GM19372 (cell line): ENCODE measurements at regions not wholly inside any gene's neighbourhood (a gene's known extent, or its start where the extent isn't known, plus 50 kb on each side); places are given as distances from the start of the nearest gene placed in this dataset.
A peak's percentile ranks its signal among the peaks of the same experiment; 100 is the strongest.
"Not testable (repeated sequence)": the region's sequence is repeated elsewhere in the genome, so short reads cannot be mapped to it uniquely, and the experiment has no call there.

Source experiments
- ATAC-seq: cut with Tn5 transposase; IDR thresholded peaks from one replicate; pipeline ENCODE4 v1.9.1; 2021; ENCODE audit warnings: mild to moderate bottlenecking, low read depth, moderate library complexity; ENCODE audit not compliant: unreplicated experiment

GRCh38 chr3:18237251-18238005 is 187.7 kb downstream of the SATB1 start:
- ATAC-seq = no peak

DNA sequence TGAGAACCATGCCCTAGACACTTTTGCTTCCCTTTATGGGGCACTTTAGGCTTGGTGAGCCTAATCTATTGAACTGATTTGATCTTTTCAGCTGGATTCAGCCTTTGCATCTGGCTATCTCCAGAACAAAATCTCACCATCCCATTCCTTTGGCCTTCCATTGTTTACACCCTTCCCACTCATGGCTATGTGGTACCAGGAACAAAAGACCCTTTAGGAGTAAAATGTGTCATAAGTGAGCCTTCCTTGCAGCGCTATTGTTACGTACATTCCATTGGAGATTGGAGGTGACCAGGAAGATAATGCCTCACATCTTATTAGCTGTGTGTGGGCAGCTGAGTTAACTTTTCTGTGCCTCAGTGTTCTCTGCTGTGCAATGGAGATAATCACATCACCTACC is 188.4 kb downstream of the SATB1 start:
- ATAC-seq = no peak

- no peak for ATAC-seq
These were observed 190.3 kb downstream of the SATB1 start for GRCh38 chr3:18234717-18235335.

- ATAC-seq = no peak
These were observed 191.0 kb downstream of the SATB1 start for GRCh38 chr3:18233987-18234716.

DNA sequence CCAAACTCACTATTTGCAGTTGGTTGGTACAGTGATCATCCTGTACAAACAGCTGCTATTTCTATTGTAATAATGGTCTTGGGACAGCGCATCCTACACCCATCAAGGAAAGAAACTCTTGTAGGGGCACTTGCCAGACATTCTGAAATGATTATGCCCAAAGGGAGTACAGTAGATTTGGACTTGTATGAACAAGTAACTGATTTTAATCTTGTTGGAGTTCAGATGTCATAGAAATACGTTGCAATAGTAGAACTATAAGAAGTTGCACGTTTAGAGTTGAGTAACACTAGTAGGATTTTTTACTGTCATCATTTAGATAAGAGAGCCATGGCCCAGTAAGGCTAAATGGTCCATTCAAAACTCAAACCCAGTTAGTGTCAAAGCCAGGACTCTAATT is 192.8 kb downstream of the SATB1 start:
- no peak for ATAC-seq

- ATAC-seq = no peak
These were observed 197.1 kb downstream of the SATB1 start for GRCh38 chr3:18228060-18228459.

DNA sequence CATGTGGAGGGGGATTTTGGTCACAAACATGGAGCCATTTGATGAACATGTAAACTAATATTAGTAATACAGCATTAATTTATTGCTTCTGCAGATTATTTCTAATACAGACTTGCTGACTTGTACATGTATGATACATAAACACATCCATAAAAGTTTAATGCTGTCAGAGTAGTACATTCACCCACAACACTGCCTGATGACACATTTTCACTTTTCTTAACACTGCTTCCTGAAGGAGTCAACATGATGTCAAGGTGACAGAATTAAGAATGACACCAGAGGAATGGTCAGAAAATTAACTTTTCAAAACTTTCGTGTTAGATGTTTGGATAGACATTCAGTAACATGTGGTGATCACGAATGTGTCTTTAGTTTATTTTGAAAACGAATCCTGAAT is 199.4 kb downstream of the SATB1 start:
- no peak for ATAC-seq

DNA sequence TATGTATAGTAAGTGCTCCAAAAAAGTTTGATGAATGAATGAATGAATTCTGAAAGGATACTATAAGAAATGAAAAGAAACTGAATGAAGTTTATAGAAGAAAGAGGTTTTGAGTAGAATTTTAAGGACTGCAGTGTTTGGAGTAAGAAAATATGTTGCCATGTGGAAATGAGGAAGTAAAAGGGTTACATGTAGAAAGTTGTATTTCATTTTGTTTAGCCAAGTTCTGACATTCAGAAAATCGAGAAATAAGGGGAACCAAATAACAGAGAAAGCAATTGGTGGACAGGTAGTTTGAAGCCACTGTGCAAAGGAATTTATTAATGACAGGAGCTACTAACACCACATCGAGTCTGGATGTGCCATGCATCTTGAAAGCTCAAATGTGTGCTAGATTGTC is 200.7 kb downstream of the SATB1 start:
- ATAC-seq = no peak

- ATAC-seq = peak; percentile 33
These were observed 201.2 kb downstream of the SATB1 start for GRCh38 chr3:18223974-18224373.

GRCh38 chr3:18223571-18223970 is 201.6 kb downstream of the SATB1 start:
- peak; percentile 98 for ATAC-seq

- no peak for ATAC-seq
These were observed 202.5 kb downstream of the SATB1 start for GRCh38 chr3:18222686-18223085.

GRCh38 chr3:18217507-18218174 is 207.5 kb downstream of the SATB1 start:
- ATAC-seq = no peak

- no peak for ATAC-seq
These were observed 208.1 kb downstream of the SATB1 start for GRCh38 chr3:18216996-18217395.

DNA sequence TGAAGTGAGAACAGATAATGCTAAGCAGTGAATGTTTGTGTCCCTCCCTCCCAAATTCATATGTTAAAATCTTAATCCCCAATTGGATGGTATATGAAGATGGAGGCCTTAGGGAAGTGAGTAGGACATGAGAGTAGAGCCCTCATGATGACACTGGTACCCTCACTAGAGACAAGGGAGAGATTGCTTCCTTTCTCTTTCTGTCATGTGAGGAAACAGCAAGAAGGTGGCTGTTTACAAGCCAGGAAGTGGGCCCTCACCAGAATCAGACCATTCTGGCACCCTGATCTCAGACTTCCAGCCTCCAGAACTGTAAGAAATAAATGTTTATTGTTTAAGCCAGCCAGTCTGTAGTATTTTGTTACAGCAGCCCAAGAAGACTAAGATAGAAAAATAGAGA is 209.5 kb downstream of the SATB1 start:
- no peak for ATAC-seq

- ATAC-seq = no peak
These were observed 214.0 kb downstream of the SATB1 start for GRCh38 chr3:18211116-18211515.

- ATAC-seq = no peak
These were observed 216.3 kb downstream of the SATB1 start for GRCh38 chr3:18208856-18209255.

- no peak for ATAC-seq
These were observed 217.0 kb downstream of the SATB1 start for GRCh38 chr3:18208091-18208490.

DNA sequence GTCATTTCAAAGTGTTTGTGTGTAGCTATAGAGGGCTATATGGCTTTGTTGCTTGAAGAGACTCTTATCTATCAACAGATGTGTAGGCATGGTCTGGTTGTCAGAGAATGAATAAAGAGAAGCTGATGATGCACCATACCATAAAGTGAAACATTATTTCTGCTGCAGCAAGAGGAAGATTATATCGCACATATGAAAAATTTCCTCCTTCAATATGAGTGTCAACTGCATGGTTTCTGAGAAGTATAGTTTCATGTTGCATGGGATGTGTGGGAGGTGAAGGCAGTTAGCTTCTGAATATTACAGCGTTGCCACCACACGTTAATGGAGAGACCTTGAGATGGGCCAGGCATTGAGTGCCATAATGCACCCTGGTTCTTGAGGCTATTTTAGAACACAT is 217.9 kb downstream of the SATB1 start:
- no peak for ATAC-seq

GRCh38 chr3:18205701-18206100 is 219.4 kb downstream of the SATB1 start:
- not testable (repeated sequence) for ATAC-seq

DNA sequence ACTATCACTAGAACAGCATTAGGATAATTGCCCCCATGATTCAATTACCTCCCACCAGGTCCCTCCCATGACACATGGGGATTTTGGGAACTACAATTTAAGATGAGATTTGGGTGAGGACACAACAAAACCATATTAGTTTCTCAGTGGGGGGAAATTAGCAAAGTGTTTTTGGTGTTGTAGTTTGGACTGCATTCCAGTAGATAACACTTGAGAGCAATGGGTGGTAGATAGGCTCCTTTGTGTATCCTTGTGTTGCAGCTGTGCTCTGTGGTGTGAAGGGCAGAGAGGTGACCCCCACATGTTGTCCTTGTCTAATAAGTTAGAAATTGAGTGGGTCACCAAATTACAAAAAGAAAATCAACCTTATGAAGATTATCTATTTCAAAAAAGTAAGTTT is 223.8 kb downstream of the SATB1 start:
- no peak for ATAC-seq

DNA sequence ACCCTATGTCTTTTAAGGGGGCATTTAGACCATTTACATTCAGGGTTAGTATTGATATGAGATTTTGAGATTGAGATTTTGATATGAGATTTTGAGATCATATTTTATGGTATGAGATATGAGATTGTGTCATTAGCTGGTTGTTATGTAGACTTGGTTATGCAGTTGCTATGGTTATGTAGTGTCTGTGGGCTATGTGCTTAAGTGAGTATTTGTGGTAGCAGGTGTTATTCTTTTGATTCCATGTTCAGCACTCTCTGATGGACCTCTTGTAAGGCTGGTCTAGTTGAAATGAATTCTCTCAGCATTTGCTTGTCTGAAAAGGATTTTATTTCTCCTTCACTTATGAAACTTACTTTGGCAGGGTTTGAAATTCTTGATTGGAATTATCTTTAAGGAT is 225.4 kb downstream of the SATB1 start:
- ATAC-seq = no peak
